A673 (cell line): ENCODE measurements at regions not wholly inside any gene's neighbourhood (a gene's known extent, or its start where the extent isn't known, plus 50 kb on each side); places are given as distances from the start of the nearest gene placed in this dataset.
"Not testable (repeated sequence)": the region's sequence is repeated elsewhere in the genome, so short reads cannot be mapped to it uniquely, and the experiment has no call there.

ENCODE experiments used
- BruUV-seq: library from RNA; stranded (reverse); fragments of 400-500 nt; replicated peaks from 2 replicates; lab custom pipeline; 2021; lab: Mats Ljungman, UMichigan
- CTCF ChIA-PET: fragments of 300-600 bp; sonication (Branson Sonifier 250); formaldehyde crosslinking; loops from one replicate; lab custom pipeline; 2022; ENCODE audit warnings: antibody characterized with exemption; lab: Charles Lee
- POLR2A ChIA-PET: fragments of 300-600 bp; sonication (Branson Sonifier 250); formaldehyde crosslinking; loops from one replicate; lab custom pipeline; 2022; ENCODE audit warnings: antibody characterized with exemption; ENCODE audit not compliant: low non-redundant PET; lab: Charles Lee
- DNase-seq: peaks from one replicate; pipeline ENCODE4 v3.0.0-alpha.2; 2015; ENCODE audit warnings: low spot score
- H3K27ac ChIP-seq: fragments of 200-600 bp; sonication (generic); 2 replicates; pipeline ENCODE4 v1.5.1; 2016; ENCODE audit warnings: mixed run types, low read depth, mild to moderate bottlenecking, mixed read lengths, antibody characterized with exemption, low read length; ENCODE audit not compliant: poor library complexity, severe bottlenecking
- H3K27me3 ChIP-seq: fragments of 200-600 bp; sonication (generic); replicated peaks from 2 replicates; pipeline ENCODE4 v1.6.1; 2017; ENCODE audit warnings: mixed run types, low read depth, mild to moderate bottlenecking, mixed read lengths, antibody characterized with exemption, low read length; ENCODE audit not compliant: insufficient read depth, poor library complexity
- H3K36me3 ChIP-seq: fragments of 200-600 bp; sonication (generic); 2 replicates; pipeline ENCODE4 v1.6.1; 2016; ENCODE audit warnings: mixed run types, mild to moderate bottlenecking, mixed read lengths, antibody characterized with exemption, low read length; ENCODE audit not compliant: insufficient read depth, poor library complexity, severe bottlenecking
- H3K4me1 ChIP-seq: fragments of 200-600 bp; sonication (generic); 2 replicates; pipeline ENCODE4 v1.6.1; 2017; ENCODE audit warnings: mixed run types, mild to moderate bottlenecking, mixed read lengths, antibody characterized with exemption, low read length; ENCODE audit not compliant: insufficient read depth, poor library complexity, severe bottlenecking
- H3K4me3 ChIP-seq: fragments of 200-600 bp; sonication (generic); 2 replicates; pipeline ENCODE4 v1.5.1; 2016; ENCODE audit warnings: low read depth, mixed run types, mild to moderate bottlenecking, mixed read lengths, low read length; ENCODE audit not compliant: poor library complexity, severe bottlenecking
- H3K9me3 ChIP-seq: fragments of 200-600 bp; sonication (generic); 2 replicates; pipeline ENCODE4 v1.6.1; 2016; ENCODE audit warnings: mixed run types, low read depth, mild to moderate bottlenecking, mixed read lengths, antibody characterized with exemption, low read length; ENCODE audit not compliant: poor library complexity, severe bottlenecking
- EZH2 ChIP-seq: fragments of 200-600 bp; sonication (generic); IDR thresholded peaks from 2 replicates; pipeline ENCODE4 v1.6.1; 2017; ENCODE audit warnings: borderline replicate concordance, low read depth, mild to moderate bottlenecking, mixed read lengths, antibody characterized with exemption, low read length; ENCODE audit not compliant: poor library complexity, severe bottlenecking
- intact Hi-C: fragments of 100-400 bp; cut with micrococcal nuclease; formaldehyde crosslinking; loops from one replicate; pipeline ENCODE4 v1.10.0; 2022; ENCODE audit not compliant: unreplicated experiment
- TF ChIP-seq, protein P1 (sequence below): fragments of 300-800, 200-600 bp; sonication (generic); conservative IDR thresholded peaks from 2 replicates; pipeline ENCODE4 v1.5.1; 2017; ENCODE audit warnings: low read depth, mild to moderate bottlenecking, antibody characterized with exemption, low read length, moderate library complexity, mixed read lengths

DNA sequence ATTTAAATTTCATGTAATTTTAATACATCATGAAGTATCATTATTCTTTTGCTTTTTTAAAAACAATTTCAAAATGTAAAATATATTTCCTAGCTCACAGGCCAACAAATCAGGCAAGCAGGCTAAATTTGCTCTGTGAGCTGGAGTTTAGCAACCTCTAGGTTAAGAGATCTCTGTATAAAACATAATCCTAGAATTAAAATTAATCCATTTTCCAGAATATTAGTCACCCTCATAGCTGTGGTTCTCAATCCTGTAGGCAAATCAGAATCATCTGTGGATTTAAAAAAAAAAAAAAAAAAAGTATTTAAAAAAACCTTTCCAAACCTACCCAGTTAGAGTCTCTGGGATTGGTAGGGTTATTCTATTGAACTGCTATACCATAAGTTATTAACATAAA is 209.7 kb downstream of the MINAR1 start:
- Histone ChIP-seq H3K9me3 (no peaks in the 10 kb centered on the region), H3K4me3 (no peak overlapping the region), H3K36me3 (no peaks in the 10 kb centered on the region), H3K4me1 (no peaks in the 10 kb centered on the region), H3K27ac (no peak overlapping the region), H3K27me3 (no peaks in the 10 kb centered on the region)
- CTCF ChIA-PET = no interaction called here
- intact Hi-C loops = no loop called here
- TF ChIP-seq EZH2 = no peak
- TF ChIP-seq, protein P1, sequence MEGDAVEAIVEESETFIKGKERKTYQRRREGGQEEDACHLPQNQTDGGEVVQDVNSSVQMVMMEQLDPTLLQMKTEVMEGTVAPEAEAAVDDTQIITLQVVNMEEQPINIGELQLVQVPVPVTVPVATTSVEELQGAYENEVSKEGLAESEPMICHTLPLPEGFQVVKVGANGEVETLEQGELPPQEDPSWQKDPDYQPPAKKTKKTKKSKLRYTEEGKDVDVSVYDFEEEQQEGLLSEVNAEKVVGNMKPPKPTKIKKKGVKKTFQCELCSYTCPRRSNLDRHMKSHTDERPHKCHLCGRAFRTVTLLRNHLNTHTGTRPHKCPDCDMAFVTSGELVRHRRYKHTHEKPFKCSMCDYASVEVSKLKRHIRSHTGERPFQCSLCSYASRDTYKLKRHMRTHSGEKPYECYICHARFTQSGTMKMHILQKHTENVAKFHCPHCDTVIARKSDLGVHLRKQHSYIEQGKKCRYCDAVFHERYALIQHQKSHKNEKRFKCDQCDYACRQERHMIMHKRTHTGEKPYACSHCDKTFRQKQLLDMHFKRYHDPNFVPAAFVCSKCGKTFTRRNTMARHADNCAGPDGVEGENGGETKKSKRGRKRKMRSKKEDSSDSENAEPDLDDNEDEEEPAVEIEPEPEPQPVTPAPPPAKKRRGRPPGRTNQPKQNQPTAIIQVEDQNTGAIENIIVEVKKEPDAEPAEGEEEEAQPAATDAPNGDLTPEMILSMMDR = no peak
- BruUV-seq = no TSS peak
- DNase-seq = no peak
- POLR2A ChIA-PET = no interaction called here

DNA sequence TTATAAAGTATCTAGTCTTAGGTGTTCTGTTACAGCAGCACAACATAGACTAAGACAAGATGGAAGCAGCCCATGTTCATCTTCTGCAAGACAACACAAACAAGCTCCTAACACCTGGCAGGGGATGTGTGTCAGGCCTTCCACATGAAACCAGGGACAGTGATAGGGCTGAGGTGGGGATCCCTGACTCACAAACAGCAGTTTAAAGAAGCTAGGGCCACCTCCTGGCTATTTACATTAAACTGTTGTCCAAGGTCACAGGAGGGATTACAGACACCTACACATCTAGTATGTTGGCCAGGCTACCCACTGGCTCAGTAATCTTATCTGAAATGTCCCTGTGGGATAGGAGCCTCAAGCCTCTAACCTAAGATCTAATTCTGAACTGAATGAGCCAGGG is 211.3 kb downstream of the MINAR1 start:
- no peaks in the 10 kb centered on the region for H3K36me3 ChIP-seq
- no TSS peak for BruUV-seq
- POLR2A ChIA-PET = no interaction called here

DNA sequence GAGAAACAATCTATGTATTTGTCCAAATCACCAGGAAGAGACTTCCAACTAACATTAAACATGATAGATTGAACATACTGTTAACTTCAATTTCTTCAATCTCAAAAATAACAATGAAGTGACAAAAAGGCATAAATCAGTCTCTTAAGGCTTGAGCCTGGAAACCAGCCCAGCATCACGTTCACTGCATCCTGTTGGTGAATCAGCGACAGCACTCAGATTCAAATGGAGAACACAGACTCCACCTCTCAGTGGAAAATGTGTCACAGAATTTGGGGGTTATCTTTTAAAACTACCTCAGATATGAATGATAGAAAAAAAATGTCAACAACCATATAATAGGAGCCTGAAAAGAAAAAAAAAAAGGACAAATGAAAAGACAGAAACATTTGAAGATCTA is 212.0 kb downstream of the MINAR1 start:
- Histone ChIP-seq H3K4me3 (no peak overlapping the region), H3K27ac (no peak overlapping the region), H3K9me3 (no peaks in the 10 kb centered on the region), H3K4me1 (no peaks in the 10 kb centered on the region), H3K36me3 (no peaks in the 10 kb centered on the region), H3K27me3 (no peaks in the 10 kb centered on the region)
- no TSS peak for BruUV-seq
- intact Hi-C loops = no loop called here
- TF ChIP-seq, protein P1 = no peak
- no peak for TF ChIP-seq EZH2
- CTCF ChIA-PET = no interaction called here
- DNase-seq = peak; percentile 14
- POLR2A ChIA-PET = no interaction called here

More for the DNA sequence above, 211.3 kb downstream of the MINAR1 start:
- no peak for TF ChIP-seq EZH2
- TF ChIP-seq, protein P1 = no peak
- Histone ChIP-seq H3K4me3 (no peak overlapping the region), H3K9me3 (no peaks in the 10 kb centered on the region), H3K27ac (no peak overlapping the region), H3K4me1 (no peaks in the 10 kb centered on the region), H3K27me3 (no peaks in the 10 kb centered on the region)
- intact Hi-C loops = no loop called here
- DNase-seq = no peak
- CTCF ChIA-PET = no interaction called here

DNA sequence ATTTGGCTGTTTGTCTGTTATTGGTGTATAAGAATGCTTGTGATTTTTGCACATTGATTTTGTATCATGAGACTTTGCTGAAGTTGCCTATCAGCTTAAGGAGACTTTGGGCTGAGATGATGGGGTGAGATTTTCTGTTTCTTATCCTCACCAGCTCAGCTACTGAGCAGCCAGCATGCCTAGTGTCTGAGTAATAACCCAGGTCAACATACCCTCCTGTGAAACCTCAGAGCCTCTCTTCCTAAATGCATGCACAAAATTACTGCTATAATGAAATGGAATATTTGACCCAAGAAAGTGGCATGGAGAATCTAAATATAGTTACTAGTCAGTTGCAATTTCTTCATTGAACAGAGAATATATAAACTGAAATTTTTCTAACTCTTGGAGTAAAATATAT is 220.8 kb downstream of the MINAR1 start:
- H3K27me3 ChIP-seq, H3K9me3 ChIP-seq, BruUV-seq, POLR2A ChIA-PET, H3K4me3 ChIP-seq, CTCF ChIA-PET, H3K36me3 ChIP-seq, DNase-seq, H3K27ac ChIP-seq, H3K4me1 ChIP-seq, intact Hi-C loops: not testable (repeated sequence)
